Caco-2 (cell line): ENCODE measurements at regions not wholly inside any gene's neighbourhood (a gene's known extent, or its start where the extent isn't known, plus 50 kb on each side); places are given as distances from the start of the nearest gene placed in this dataset.

Source experiments
- BruUV-seq: library from RNA; stranded (reverse); fragments of 400-500 nt; replicated peaks from 2 replicates; lab custom pipeline; 2021; lab: Mats Ljungman, UMichigan
- CTCF ChIA-PET: fragments of 300-600 bp; sonication (Branson Sonifier 250); formaldehyde crosslinking; loops from one replicate; lab custom pipeline; 2022; ENCODE audit warnings: antibody characterized with exemption; lab: Charles Lee
- POLR2A ChIA-PET: fragments of 300-600 bp; sonication (Branson Sonifier 250); formaldehyde crosslinking; loops from one replicate; lab custom pipeline; 2022; ENCODE audit warnings: antibody characterized with exemption; lab: Charles Lee
- DNase-seq, 2 experiments: peaks; one replicate each; pipeline versions ENCODE4 v3.0.0 to v3.0.0-alpha.2; 2020 to 2022
- H3K27me3 ChIP-seq: replicated peaks from 2 replicates; pipeline ENCODE4 v1.6.0; 2011; ENCODE audit warnings: low read length; ENCODE audit not compliant: control insufficient read depth, insufficient read depth
- H3K36me3 ChIP-seq: 2 replicates; pipeline ENCODE4 v1.5.1; 2011; ENCODE audit warnings: low read length; ENCODE audit not compliant: control insufficient read depth, insufficient read depth
- H3K4me1 ChIP-seq: fragments of 250-450 bp; sonication (Bioruptor Pico); 2 replicates; pipeline ENCODE4 v1.5.1; 2020; ENCODE audit warnings: mild to moderate bottlenecking
- H3K4me3 ChIP-seq: 2 replicates; pipeline ENCODE4 v1.5.1; 2011; ENCODE audit warnings: low read depth, mild to moderate bottlenecking, control low read depth, low read length
- H3K9me3 ChIP-seq: fragments of 250-450 bp; sonication (Bioruptor Pico); 2 replicates; pipeline ENCODE4 v1.5.1; 2020; ENCODE audit warnings: mild to moderate bottlenecking, moderate library complexity
- H3K27ac Mint-ChIP-seq: one replicate; pipeline ENCODE4 v1.8.0; 2022; ENCODE audit warnings: mixed read lengths; ENCODE audit not compliant: unreplicated experiment
- H3K27me3 Mint-ChIP-seq: one replicate; pipeline ENCODE4 v1.8.0; 2022; ENCODE audit warnings: mixed read lengths; ENCODE audit not compliant: insufficient read depth, unreplicated experiment
- H3K36me3 Mint-ChIP-seq: one replicate; pipeline ENCODE4 v1.8.0; 2022; ENCODE audit warnings: mild to moderate bottlenecking, mixed read lengths; ENCODE audit not compliant: insufficient read depth, unreplicated experiment
- H3K4me1 Mint-ChIP-seq: one replicate; pipeline ENCODE4 v1.8.0; 2022; ENCODE audit warnings: low read depth, mixed read lengths; ENCODE audit not compliant: unreplicated experiment
- H3K4me3 Mint-ChIP-seq: one replicate; pipeline ENCODE4 v1.8.0; 2022; ENCODE audit warnings: mild to moderate bottlenecking, moderate library complexity, mixed read lengths; ENCODE audit not compliant: unreplicated experiment
- H3K9me3 Mint-ChIP-seq: one replicate; pipeline ENCODE4 v1.8.0; 2022; ENCODE audit warnings: mixed read lengths; ENCODE audit not compliant: unreplicated experiment
- intact Hi-C: fragments of 100-400 bp; cut with micrococcal nuclease; formaldehyde crosslinking; loops from one replicate; pipeline ENCODE4 v1.10.0; 2022; ENCODE audit not compliant: unreplicated experiment
- TF ChIP-seq, protein P1 (sequence below), 2 experiments: fragments of 200-600 bp in 1 of 2; IDR thresholded peaks; 1 replicate in 1 of 2; 2 replicates in 1 of 2; pipeline versions ENCODE4 v1.5.1 to v1.8.0; 2011 to 2022; ENCODE audit warnings: antibody characterized with exemption in 1 of 2, control low read depth in 1 of 2, inconsistent platforms in 1 of 2, low read depth in 1 of 2, low read length in 1 of 2, mild to moderate bottlenecking in 1 of 2, moderate library complexity in 1 of 2; ENCODE audit not compliant: insufficient read depth in 1 of 2, severe bottlenecking in 1 of 2, unreplicated experiment in 1 of 2

DNA sequence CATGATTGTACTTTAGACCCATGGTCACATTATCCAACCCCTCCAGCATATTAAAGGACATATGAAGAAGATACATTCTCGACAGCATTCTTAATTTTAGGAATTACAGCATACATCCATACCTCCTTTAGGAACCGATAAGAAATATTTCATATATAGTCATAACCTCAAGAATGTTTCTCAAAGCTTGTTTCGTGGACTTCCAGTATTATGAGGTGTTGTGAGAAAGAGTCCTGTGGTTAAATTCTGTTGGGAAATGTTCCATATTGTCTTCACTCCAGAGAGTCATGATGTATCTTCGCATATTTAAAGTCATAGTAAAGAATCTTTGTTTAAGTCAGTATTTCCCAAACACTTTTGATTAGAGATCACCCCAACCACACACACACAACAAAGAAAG, 321.0 kb upstream of the SNX7 start:
- no peaks in the 10 kb centered on the region for H3K27me3 ChIP-seq
- no peak for DNase-seq
- H3K4me3 ChIP-seq: no peak overlapping the region
- no peak overlapping the region for H3K27ac Mint-ChIP-seq
- no peaks in the 10 kb centered on the region for H3K36me3 ChIP-seq
- intact Hi-C loops: no loop called here
- H3K9me3 ChIP-seq: no peaks in the 10 kb centered on the region
- TF ChIP-seq, protein P1, sequence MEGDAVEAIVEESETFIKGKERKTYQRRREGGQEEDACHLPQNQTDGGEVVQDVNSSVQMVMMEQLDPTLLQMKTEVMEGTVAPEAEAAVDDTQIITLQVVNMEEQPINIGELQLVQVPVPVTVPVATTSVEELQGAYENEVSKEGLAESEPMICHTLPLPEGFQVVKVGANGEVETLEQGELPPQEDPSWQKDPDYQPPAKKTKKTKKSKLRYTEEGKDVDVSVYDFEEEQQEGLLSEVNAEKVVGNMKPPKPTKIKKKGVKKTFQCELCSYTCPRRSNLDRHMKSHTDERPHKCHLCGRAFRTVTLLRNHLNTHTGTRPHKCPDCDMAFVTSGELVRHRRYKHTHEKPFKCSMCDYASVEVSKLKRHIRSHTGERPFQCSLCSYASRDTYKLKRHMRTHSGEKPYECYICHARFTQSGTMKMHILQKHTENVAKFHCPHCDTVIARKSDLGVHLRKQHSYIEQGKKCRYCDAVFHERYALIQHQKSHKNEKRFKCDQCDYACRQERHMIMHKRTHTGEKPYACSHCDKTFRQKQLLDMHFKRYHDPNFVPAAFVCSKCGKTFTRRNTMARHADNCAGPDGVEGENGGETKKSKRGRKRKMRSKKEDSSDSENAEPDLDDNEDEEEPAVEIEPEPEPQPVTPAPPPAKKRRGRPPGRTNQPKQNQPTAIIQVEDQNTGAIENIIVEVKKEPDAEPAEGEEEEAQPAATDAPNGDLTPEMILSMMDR (IDR thresholded peaks at IDR 0.05; ENCODE audit: insufficient read depth in 1 of 2, low read depth in 1 of 2, low read length in 1 of 2, severe bottlenecking in 1 of 2, unreplicated experiment in 1 of 2): no peak
- H3K36me3 Mint-ChIP-seq: no peaks in the 10 kb centered on the region
- H3K4me1 Mint-ChIP-seq: no peaks in the 10 kb centered on the region
- POLR2A ChIA-PET: no interaction called here
- H3K9me3 Mint-ChIP-seq: no peaks in the 10 kb centered on the region
- CTCF ChIA-PET: no interaction called here
- H3K4me3 Mint-ChIP-seq: no peak overlapping the region
- H3K4me1 ChIP-seq: no peaks in the 10 kb centered on the region
- no TSS peak for BruUV-seq
- H3K27me3 Mint-ChIP-seq: no peaks in the 10 kb centered on the region

DNA sequence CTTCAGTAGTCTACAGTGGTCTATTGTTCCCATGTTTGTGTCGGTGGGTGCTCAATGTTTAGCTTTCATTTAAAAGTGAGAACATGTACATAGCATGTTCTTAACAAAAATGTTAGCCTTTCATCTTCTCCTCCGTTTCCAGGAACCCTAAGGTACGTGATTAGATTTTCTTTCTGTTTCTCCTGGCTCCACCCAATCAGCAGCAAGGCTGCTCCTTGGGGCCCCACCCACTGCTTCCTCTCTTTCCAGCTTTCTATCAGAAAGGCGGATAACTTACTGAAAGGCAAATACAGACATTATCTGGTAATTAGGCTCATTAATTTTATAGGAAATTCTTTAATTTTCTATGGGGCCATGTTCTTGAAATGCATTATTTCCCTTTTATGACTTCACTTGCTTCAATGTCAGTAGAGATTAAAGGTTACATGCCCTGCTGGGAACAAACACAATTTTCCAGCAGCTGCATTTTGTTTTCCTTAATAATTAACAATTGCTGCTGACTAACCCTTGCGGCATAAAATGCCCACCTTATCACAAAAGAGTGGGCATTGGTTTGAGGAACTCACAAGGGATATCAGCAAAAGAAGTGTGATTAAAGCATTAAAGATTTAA, 324.9 kb upstream of the SNX7 start:
- H3K4me1 Mint-ChIP-seq: no peaks in the 10 kb centered on the region
- no peaks in the 10 kb centered on the region for H3K9me3 Mint-ChIP-seq
- no peaks in the 10 kb centered on the region for H3K36me3 ChIP-seq
- H3K4me3 Mint-ChIP-seq: no peak overlapping the region
- BruUV-seq: no TSS peak
- no peak overlapping the region for H3K27ac Mint-ChIP-seq
- H3K27me3 Mint-ChIP-seq: no peaks in the 10 kb centered on the region
- no peaks in the 10 kb centered on the region for H3K9me3 ChIP-seq
- POLR2A ChIA-PET: no interaction called here
- H3K36me3 Mint-ChIP-seq: no peaks in the 10 kb centered on the region
- intact Hi-C loops: no loop called here
- CTCF ChIA-PET: no interaction called here
- TF ChIP-seq, protein P1 (IDR thresholded peaks at IDR 0.05; ENCODE audit: insufficient read depth in 1 of 2, low read depth in 1 of 2, low read length in 1 of 2, severe bottlenecking in 1 of 2, unreplicated experiment in 1 of 2): no peak
- no peaks in the 10 kb centered on the region for H3K27me3 ChIP-seq
- DNase-seq: no peak
- no peak overlapping the region for H3K4me3 ChIP-seq
- H3K4me1 ChIP-seq: no peaks in the 10 kb centered on the region

DNA sequence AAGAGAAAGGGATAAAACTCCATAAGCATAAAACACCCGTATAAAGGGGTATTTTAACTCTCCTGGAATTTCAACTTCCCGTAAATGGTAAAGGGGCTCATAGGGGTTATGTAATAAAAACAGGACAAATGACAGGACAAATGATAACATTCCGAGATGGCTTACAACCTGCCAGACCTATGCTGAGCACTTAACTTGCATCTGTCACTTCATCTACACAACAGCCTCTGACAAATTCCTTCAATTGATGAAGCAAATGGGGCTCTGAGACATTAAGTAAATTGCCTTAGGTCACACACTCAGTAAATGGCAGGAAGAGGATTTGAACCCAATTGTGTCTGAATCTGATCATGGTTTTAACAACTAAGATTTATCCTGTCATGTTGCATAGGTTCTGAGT, 327.6 kb upstream of the SNX7 start:
- TF ChIP-seq, protein P1 (IDR thresholded peaks at IDR 0.05; ENCODE audit: insufficient read depth in 1 of 2, low read depth in 1 of 2, low read length in 1 of 2, severe bottlenecking in 1 of 2, unreplicated experiment in 1 of 2): no peak
- ChIA-PET CTCF (no interaction called here), POLR2A (no interaction called here)
- Mint-ChIP-seq H3K4me3 (no peak overlapping the region), H3K4me1 (peaks cover 2% of the 10 kb centered on the region), H3K27me3 (no peaks in the 10 kb centered on the region), H3K27ac (no peak overlapping the region), H3K36me3 (no peaks in the 10 kb centered on the region), H3K9me3 (no peaks in the 10 kb centered on the region)
- H3K27me3 ChIP-seq: no peaks in the 10 kb centered on the region
- no peaks in the 10 kb centered on the region for H3K9me3 ChIP-seq
- H3K4me1 ChIP-seq: no peaks in the 10 kb centered on the region
- H3K4me3 ChIP-seq: no peak overlapping the region
- no peaks in the 10 kb centered on the region for H3K36me3 ChIP-seq
- intact Hi-C loops: no loop called here
- no TSS peak for BruUV-seq
- no peak for DNase-seq
